Erythroblast (primary cell): ENCODE measurements at regions not wholly inside any gene's neighbourhood (a gene's known extent, or its start where the extent isn't known, plus 50 kb on each side); places are given as distances from the start of the nearest gene placed in this dataset.

Source experiments
- GATA1 ChIP-seq: IDR thresholded peaks from 2 replicates; pipeline ENCODE4 v1.6.1; 2011; ENCODE audit warnings: low read depth, mild to moderate bottlenecking, control low read depth, low read length, moderate library complexity
- POLR2A ChIP-seq: IDR thresholded peaks from 2 replicates; pipeline ENCODE4 v1.6.1; 2011; ENCODE audit warnings: mild to moderate bottlenecking, low read length

DNA sequence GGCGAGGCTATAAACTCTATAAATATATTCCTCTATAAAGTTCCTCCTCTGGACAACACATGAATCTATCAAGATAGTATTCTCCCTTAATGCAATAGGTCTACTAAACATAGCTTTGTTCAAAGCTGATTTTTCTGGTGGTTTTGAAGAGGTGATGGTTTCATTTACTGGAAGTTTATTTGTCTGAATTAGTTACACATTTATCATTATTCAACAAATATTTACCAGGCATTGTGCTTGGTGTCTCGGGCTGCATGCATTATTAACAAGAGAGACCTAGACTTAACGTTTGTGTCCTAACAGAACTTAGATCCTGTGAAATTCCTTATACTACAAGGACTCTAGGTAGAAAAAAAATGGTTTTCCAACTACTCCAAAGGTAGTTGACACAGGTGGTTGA is 511.4 kb upstream of the B3GALT2 start:
- TF ChIP-seq POLR2A (no peak), GATA1 (no peak)
